RWPE1 (cell line): ENCODE measurements at regions not wholly inside any gene's neighbourhood (a gene's known extent, or its start where the extent isn't known, plus 50 kb on each side); places are given as distances from the start of the nearest gene placed in this dataset.
"Not testable (repeated sequence)": the region's sequence is repeated elsewhere in the genome, so short reads cannot be mapped to it uniquely, and the experiment has no call there.

Source experiments
- CTCF ChIA-PET: fragments of 350-600 bp; sonication (Branson Sonifier 250); formaldehyde crosslinking; extraction: SDS; loops from one replicate; lab custom pipeline; 2021; lab: Yijun Ruan, JAX
- POLR2A ChIA-PET: fragments of 400-600 bp; formaldehyde crosslinking; extraction: SDS; loops from one replicate; lab custom pipeline; 2020; ENCODE audit warnings: antibody characterized with exemption; ENCODE audit not compliant: low non-redundant PET; lab: Yijun Ruan, JAX
- DNase-seq: peaks from one replicate; pipeline ENCODE4 v3.0.0; 2012; ENCODE audit warnings: low spot score
- H3K27ac ChIP-seq: fragments of 450-650 bp; 2 replicates; pipeline ENCODE4 v1.5.1; 2017
- TF ChIP-seq, protein P1 (sequence below): fragments of 450-650 bp; conservative IDR thresholded peaks from 2 replicates; pipeline ENCODE4 v1.5.1; 2017; ENCODE audit warnings: low read depth, mild to moderate bottlenecking

DNA sequence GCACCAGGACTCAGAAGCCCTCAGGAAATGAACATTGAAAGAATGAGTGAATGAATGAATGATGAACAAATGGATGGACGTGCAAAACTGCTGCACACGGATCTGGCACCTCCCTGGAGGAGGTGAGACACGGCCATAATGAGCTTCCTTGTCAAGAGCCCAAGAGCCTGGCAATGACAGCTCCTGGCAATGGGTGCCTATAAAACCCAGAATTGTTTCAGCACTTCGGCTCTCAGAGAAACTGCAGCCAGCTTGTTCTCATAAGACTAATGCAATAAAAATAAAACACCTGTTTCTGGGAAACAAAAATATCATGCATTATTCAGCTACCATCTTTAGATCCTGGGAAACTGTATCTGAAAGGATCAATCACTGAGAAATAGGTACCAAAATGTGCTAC is 200.5 kb upstream of the SFSWAP start:
- ChIA-PET CTCF (no interaction called here), POLR2A (no interaction called here)
- no peak for DNase-seq
- H3K27ac ChIP-seq = no peak overlapping the region
- TF ChIP-seq, protein P1, sequence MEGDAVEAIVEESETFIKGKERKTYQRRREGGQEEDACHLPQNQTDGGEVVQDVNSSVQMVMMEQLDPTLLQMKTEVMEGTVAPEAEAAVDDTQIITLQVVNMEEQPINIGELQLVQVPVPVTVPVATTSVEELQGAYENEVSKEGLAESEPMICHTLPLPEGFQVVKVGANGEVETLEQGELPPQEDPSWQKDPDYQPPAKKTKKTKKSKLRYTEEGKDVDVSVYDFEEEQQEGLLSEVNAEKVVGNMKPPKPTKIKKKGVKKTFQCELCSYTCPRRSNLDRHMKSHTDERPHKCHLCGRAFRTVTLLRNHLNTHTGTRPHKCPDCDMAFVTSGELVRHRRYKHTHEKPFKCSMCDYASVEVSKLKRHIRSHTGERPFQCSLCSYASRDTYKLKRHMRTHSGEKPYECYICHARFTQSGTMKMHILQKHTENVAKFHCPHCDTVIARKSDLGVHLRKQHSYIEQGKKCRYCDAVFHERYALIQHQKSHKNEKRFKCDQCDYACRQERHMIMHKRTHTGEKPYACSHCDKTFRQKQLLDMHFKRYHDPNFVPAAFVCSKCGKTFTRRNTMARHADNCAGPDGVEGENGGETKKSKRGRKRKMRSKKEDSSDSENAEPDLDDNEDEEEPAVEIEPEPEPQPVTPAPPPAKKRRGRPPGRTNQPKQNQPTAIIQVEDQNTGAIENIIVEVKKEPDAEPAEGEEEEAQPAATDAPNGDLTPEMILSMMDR = no peak

DNA sequence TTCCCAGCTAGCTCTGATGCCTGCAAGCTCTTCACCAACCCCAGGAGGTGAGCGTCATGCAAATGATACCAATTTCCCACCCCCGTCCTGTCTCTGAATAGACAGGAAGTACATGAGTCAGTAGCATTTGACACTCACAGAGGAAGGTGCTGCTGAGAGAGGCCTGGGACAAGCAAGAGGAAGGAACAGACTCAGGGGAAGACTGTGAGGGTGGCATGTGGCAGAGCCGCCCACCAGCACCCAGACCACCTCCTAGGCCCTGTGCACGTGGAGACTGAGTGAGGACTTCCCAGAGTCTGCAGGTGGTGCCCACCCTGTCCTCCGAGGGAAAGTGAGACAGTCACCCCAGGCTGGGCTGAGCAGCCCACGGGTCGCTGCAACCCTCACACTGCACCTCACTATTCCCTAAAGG is 199.5 kb upstream of the SFSWAP start:
- TF ChIP-seq, protein P1 = no peak
- peak overlapping the region; percentile 28; the same call in 1 of the 2 replicates for H3K27ac ChIP-seq
- CTCF ChIA-PET = no interaction called here
- POLR2A ChIA-PET = interaction anchor here (0.7 kb wide), 1 partner anchor 12 kb away, joined by 3 read pairs; no protein-coding TSS in a partner anchor
- peak; percentile 79 for DNase-seq

DNA sequence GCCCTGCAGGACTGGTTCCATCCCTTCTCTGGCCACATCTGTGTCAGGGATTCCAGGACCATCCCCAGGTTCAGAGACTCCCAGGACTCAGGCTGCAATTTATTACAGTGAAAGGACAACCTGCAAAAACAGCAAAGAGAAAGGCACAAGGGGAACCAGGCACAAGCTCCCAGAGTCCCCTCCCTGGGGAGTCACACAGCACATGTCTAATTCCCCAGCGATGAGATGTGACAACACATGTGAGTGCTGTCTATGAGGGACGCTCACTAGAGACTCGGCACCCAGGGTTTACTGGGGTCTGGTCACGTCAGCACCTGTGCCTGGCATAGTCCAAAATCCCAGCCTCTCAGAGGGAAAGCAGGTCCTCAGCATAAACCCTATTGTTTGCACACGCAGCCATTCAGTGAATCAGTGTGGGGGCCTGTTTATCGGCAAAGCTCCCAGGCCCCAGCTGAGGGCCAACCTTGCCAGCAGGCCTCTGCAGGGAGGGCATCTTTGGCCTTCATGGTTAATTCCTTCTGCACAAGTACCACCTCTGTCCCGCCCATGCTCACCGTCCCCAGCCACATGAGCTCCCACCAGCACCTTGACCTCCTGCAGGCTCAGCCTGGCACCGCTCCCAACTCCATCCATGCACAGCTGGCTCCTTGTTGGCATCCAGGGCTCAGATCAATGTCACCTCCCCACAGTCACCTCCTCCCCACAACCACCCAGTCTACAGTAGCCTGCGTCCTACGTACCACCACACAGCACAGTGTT is 198.9 kb upstream of the SFSWAP start:
- ChIA-PET POLR2A (no interaction called here), CTCF (no interaction called here)
- DNase-seq = no peak
- TF ChIP-seq, protein P1 = no peak
- peak overlapping the region; percentile 28; the same call in 1 of the 2 replicates for H3K27ac ChIP-seq

DNA sequence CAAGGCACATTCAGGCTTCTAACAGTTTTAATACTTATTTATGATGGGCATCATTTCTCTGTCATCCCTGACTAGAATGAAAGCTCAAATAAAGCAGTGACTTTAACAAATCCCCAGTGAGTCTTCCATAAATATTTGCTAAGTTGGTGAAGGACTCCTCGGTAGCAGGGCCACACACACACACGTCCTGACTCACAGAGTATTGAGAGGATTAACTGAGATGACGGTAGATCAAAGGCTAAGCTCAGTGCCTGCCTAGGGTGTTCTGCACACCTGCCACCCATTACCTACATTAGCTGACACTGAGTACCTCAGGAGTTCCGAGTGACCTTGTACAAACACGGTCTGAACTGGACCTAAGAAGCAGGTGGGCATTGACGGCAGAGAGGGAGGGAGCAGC is 197.3 kb upstream of the SFSWAP start:
- ChIA-PET CTCF (no interaction called here), POLR2A (no interaction called here)
- DNase-seq = no peak
- no peak overlapping the region for H3K27ac ChIP-seq
- TF ChIP-seq, protein P1 = no peak

DNA sequence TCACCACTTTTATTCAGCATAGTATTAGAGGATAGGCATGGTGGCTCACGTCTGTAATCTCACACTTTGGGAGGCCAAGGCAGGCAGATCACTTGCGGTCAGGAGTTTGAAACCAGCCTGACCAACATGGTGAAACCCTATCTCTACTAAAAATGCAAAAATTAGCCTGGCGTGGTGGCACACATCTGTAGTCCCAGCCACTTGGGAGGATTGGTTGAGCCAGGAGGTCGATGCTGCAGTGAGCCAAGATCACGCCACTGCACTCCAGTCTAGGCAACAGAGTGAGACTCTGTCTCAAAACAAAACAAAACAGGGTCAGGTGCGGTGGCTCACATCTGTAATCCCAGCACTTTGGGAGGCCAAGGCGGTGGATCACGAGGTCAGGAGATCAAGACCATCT is 190.3 kb upstream of the SFSWAP start:
- POLR2A ChIA-PET, CTCF ChIA-PET, DNase-seq, H3K27ac ChIP-seq: not testable (repeated sequence)

DNA sequence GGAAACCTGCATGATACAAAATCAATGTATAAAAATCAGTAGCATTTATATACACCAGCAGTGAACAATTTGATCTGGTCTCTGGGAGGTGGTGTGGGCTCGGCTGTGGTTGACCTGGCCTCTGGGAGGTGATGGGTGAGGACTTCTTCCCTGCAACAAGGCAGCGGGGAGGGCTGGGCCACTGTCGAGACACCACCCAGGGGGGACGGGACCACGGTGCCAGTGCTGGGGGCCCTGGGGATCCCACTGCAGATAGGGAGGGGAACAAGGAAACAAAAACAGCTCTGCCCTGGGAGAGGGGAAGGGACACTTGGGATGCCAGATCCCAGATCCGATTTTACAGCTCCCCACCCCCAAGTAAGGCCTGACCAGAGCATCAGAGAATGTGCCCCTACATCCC is 189.6 kb upstream of the SFSWAP start:
- TF ChIP-seq, protein P1 = no peak
- H3K27ac ChIP-seq = no peak overlapping the region
- ChIA-PET POLR2A (no interaction called here), CTCF (no interaction called here)
- no peak for DNase-seq

DNA sequence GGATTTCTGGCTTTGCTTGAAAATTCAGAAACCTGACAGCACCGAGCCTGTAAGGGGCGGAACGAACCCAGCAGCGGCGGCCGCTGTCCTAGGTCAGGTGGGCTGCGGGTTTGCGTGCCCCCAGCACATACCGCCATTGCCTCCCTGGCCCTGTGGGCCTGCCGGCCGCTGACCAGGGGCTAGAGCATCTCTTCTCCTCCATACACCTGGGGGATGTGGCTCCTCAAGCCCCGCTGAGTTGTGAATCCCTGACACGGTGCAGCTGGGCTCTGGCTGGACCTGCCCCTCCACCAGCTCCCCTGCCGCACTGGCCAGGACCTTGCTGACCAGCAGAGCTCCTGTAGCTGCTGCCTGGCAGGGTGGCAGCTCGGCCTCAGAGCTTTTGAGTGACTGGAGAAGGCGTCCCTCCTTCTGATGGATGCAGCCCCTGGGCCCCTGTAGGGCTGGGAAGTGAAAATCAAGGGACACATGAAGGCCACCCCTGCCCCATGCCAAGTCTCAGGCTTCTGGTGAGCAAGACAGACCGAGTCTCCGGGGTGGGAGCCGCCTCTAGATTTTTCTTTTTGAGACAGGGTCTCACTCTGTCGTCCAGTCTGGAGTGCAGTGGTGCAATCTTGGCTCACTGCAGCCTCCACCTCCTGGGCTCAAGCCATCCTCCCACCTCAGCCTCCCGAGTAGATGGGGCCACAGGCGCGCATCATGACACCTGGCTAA is 184.9 kb upstream of the SFSWAP start:
- H3K27ac ChIP-seq = no peak overlapping the region
- ChIA-PET CTCF (no interaction called here), POLR2A (no interaction called here)
- no peak for DNase-seq
- TF ChIP-seq, protein P1 = no peak
